Left ventricle myocardium inferior (tissue), 1 donor: ENCODE measurements at regions not wholly inside any gene's neighbourhood (a gene's known extent, or its start where the extent isn't known, plus 50 kb on each side); places are given as distances from the start of the nearest gene placed in this dataset.

ENCODE experiments used
- DNase-seq: peaks from one replicate; pipeline ENCODE4 v3.0.0-alpha.2; 2020
- H3K27ac ChIP-seq: fragments of 200-600 bp; replicated peaks from 2 replicates; pipeline ENCODE4 v1.8.0; 2021
- H3K27me3 ChIP-seq: fragments of 200-600 bp; 2 replicates; pipeline ENCODE4 v1.8.0; 2021; ENCODE audit warnings: low read depth
- H3K36me3 ChIP-seq: fragments of 200-600 bp; 2 replicates; pipeline ENCODE4 v1.8.0; 2021
- H3K4me1 ChIP-seq: fragments of 200-600 bp; 2 replicates; pipeline ENCODE4 v1.8.0; 2021
- H3K4me3 ChIP-seq: fragments of 200-600 bp; 2 replicates; pipeline ENCODE4 v1.8.0; 2021; ENCODE audit warnings: mild to moderate bottlenecking, moderate library complexity
- H3K9me3 ChIP-seq: fragments of 200-600 bp; replicated peaks from 2 replicates; pipeline ENCODE4 v1.8.0; 2021
- intact Hi-C: fragments of 100-400 bp; cut with micrococcal nuclease; formaldehyde crosslinking; loops from one replicate; pipeline ENCODE4 v1.11.0; 2022
- TF ChIP-seq, protein P1 (sequence below): fragments of 200-600 bp; IDR thresholded peaks from 2 replicates; pipeline ENCODE4 v1.8.0; 2021; ENCODE audit warnings: antibody characterized with exemption, mild to moderate bottlenecking, borderline replicate concordance
- donor health status: DM: no; HTN: yes; CAD: no; lungs with severe emphysema.

DNA sequence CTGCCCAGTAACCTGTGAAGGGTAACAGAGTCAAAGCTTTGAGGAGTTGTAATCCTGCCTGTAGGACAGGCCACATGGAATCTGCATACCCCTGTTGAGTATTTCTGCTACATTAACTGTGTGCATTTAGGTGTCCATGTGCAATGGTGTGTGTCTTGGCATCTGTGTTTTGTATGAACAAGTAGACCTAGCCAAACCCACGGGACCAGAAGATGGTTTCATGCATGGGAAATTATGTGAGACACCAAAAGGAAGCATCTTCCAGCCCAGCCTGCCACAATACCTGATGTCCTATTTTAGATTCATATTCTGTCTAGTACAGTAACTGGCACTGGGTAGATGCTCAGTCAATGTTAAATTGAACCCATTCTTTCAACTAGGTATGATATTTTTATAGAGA, 70.8 kb upstream of the KCND3 start:
- no peak overlapping the region for H3K27ac ChIP-seq
- intact Hi-C loops: no loop called here

GRCh38 chr1:112061056-112061455, 71.6 kb upstream of the KCND3 start:
- DNase-seq: no peak
- H3K27me3 ChIP-seq: peaks cover 1% of the 10 kb centered on the region
- H3K27ac ChIP-seq: no peak overlapping the region
- intact Hi-C loops: no loop called here
- TF ChIP-seq, protein P1, sequence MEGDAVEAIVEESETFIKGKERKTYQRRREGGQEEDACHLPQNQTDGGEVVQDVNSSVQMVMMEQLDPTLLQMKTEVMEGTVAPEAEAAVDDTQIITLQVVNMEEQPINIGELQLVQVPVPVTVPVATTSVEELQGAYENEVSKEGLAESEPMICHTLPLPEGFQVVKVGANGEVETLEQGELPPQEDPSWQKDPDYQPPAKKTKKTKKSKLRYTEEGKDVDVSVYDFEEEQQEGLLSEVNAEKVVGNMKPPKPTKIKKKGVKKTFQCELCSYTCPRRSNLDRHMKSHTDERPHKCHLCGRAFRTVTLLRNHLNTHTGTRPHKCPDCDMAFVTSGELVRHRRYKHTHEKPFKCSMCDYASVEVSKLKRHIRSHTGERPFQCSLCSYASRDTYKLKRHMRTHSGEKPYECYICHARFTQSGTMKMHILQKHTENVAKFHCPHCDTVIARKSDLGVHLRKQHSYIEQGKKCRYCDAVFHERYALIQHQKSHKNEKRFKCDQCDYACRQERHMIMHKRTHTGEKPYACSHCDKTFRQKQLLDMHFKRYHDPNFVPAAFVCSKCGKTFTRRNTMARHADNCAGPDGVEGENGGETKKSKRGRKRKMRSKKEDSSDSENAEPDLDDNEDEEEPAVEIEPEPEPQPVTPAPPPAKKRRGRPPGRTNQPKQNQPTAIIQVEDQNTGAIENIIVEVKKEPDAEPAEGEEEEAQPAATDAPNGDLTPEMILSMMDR: no peak
- peaks cover 34% of the 10 kb centered on the region for H3K4me1 ChIP-seq
- no peaks in the 10 kb centered on the region for H3K9me3 ChIP-seq
- no peak overlapping the region for H3K4me3 ChIP-seq
- no peaks in the 10 kb centered on the region for H3K36me3 ChIP-seq

More for the DNA sequence above, 70.8 kb upstream of the KCND3 start:
- no peak for DNase-seq
- Histone ChIP-seq H3K9me3 (no peaks in the 10 kb centered on the region), H3K4me3 (no peak overlapping the region), H3K4me1 (peaks cover 42% of the 10 kb centered on the region), H3K36me3 (no peaks in the 10 kb centered on the region), H3K27me3 (no peaks in the 10 kb centered on the region)
- TF ChIP-seq, protein P1: no peak

- Histone ChIP-seq H3K27ac (no peak overlapping the region), H3K27me3 (peaks cover 5% of the 10 kb centered on the region), H3K4me1 (peaks cover 29% of the 10 kb centered on the region), H3K36me3 (no peaks in the 10 kb centered on the region), H3K9me3 (no peaks in the 10 kb centered on the region), H3K4me3 (no peak overlapping the region)
- TF ChIP-seq, protein P1: no peak
- DNase-seq: no peak
- intact Hi-C loops: no loop called here
Observed at GRCh38 chr1:112061901-112062320, 72.4 kb upstream of the KCND3 start.

DNA sequence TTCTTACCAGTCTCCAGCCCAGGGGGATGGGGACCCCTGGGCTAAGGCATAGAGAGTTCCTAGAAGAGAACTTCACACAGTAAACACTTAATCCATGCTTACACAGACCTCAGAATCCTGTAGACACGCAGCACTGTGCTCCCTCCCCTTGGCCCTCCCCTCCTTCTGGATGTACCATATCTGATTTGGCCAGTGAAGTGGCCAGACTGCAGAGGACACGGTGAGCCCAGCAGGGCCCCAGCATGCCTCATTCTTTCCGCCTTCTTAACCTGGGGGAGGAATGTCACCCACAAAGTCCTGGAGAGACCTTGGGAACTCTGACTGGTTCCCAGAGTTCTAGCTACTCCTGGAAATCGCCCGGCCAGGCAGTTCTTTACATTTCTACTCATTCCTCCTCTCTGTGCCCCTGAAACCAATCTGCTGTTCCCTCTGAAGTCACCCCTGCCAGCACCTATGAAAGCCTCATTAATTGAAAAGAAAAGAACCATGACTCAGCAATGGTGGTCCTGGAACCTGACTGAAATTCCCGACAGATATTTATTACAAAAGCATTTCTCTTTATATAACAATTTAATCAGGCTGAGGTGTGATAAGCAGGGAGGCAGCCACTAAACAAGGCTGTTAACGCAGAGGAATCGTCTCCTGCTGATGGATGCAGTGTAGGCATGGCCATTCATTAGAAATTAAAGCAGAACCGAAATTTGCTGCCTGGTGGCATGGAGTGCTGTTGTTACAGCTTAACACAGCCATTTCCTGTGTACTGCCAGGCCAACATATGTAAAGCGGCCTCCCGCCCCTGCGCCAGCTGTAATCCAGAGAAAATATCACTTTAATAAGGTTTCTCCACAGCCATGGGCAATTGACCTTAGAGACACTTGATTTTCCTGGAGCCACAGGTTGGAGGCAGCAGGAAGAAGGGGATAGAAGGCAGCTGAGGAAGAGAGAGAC, 74.6 kb upstream of the KCND3 start:
- TF ChIP-seq, protein P1: no peak
- intact Hi-C loops: no loop called here
- peaks cover 13% of the 10 kb centered on the region for H3K4me1 ChIP-seq
- H3K9me3 ChIP-seq: no peaks in the 10 kb centered on the region
- peaks cover 5% of the 10 kb centered on the region for H3K27me3 ChIP-seq
- DNase-seq: no peak
- no peaks in the 10 kb centered on the region for H3K36me3 ChIP-seq
- H3K27ac ChIP-seq: no peak overlapping the region
- no peak overlapping the region for H3K4me3 ChIP-seq

GRCh38 chr1:112067989-112068388, 78.5 kb upstream of the KCND3 start:
- TF ChIP-seq, protein P1: no peak
- H3K36me3 ChIP-seq: no peaks in the 10 kb centered on the region
- peaks cover 9% of the 10 kb centered on the region for H3K4me1 ChIP-seq
- H3K27me3 ChIP-seq: peaks cover 5% of the 10 kb centered on the region
- peaks cover 17% of the 10 kb centered on the region for H3K9me3 ChIP-seq
- intact Hi-C loops: no loop called here
- no peak overlapping the region for H3K4me3 ChIP-seq
- no peak overlapping the region for H3K27ac ChIP-seq
- no peak for DNase-seq
